Stimulated activated CD8-positive, alpha-beta memory T cell treated with anti-CD3 and anti-CD28 coated beads, Interleukin-7, amount 100 ng/mL, for 1 hour (primary cell): ENCODE measurements at regions not wholly inside any gene's neighbourhood (a gene's known extent, or its start where the extent isn't known, plus 50 kb on each side); places are given as distances from the start of the nearest gene placed in this dataset.

Experiments used
- DNase-seq, 2 donors: peaks; one replicate each; pipeline ENCODE4 v3.0.0-alpha.2; 2020; ENCODE audit warnings: low read depth in 2 of 2

DNA sequence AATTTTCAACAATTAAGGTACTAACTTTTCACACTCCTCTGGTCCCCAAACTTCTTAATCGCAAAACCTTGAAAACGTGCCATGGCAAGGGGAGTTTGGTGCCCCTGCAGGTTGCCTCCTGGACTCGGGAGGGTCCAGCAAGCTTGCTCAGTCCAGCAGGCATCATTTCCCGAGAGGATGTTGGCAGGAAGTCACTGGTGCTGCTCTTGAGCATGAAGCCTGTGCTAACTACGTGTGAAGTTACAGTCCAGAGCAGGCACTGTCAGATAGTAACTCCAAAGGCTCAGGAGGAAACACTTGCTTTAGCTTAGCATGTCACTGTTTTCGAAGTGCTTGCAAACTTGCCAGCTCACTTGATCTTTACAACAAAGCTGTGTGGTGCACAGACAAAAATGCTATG lies 215.4 kb downstream of the MYCN start:
- DNase-seq: no peak

GRCh38 chr2:16155366-16155765 lies 215.0 kb downstream of the MYCN start:
- no peak for DNase-seq

DNA sequence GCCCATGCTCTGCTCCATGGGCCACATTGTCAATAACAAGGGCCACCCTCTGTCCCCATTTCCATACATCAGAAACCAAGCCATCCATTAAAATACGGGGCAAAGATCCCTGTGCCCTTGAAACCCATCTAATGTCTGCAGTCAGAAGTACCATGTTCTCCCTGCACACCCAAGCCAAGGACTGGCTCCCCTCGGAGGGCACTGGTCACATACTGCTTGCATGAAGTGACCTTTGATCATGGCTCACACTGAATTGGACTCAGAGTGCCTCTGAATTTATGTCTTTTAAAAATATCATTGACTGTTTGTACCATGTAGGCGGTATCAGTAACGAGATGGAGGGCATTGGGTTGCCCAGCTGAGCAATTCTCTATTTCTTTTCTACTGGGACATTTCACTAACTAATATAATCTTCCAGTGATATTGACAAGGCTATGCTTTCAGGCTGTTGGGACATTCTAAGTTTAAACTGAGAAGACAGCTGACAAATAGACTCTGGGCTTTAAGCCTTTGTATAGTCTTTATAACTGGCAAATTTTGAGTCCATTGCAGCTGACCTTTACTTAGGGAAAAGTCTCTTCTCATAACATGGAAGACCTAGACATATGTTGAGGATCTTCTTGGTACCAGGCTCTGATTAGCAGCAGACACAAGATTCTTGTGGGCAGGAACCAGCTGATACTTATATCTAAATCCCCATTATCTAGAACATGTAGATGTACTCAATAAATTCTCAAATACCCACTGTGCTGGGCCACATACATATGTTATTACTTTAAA lies 214.3 kb downstream of the MYCN start:
- no peak for DNase-seq

DNA sequence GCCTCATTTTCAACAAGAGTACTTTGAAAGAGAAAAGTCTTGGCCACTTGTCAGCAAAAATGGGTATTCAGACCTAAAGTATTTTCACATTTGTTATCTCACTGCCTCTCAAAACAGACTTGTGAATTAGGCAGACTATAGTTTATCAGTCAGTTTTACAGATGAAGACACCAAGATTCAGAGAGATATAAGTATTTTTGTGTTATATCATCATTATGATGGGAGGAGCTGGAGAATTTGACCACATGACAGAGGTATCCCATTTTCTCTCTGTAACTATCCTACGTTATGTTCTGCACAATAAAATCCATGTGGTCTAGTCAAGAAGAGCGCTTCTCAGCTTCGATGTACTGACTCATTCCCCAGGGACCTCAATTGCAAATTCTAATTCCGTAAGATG lies 213.7 kb downstream of the MYCN start:
- DNase-seq: no peak

DNA sequence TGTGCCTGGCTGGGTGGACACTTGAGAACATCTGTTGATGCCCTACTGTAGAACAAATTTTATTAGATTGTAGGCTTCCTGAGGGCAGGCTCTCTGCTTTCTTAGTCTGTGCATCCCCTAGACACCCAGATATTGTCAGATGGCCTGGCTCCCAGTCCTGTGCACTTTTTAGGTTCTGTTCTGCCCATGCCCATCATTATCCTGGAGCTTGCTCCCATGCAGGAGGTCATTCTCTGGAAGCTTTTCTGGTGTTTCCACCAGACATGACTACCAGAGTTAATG lies 213.3 kb downstream of the MYCN start:
- no peak for DNase-seq

DNA sequence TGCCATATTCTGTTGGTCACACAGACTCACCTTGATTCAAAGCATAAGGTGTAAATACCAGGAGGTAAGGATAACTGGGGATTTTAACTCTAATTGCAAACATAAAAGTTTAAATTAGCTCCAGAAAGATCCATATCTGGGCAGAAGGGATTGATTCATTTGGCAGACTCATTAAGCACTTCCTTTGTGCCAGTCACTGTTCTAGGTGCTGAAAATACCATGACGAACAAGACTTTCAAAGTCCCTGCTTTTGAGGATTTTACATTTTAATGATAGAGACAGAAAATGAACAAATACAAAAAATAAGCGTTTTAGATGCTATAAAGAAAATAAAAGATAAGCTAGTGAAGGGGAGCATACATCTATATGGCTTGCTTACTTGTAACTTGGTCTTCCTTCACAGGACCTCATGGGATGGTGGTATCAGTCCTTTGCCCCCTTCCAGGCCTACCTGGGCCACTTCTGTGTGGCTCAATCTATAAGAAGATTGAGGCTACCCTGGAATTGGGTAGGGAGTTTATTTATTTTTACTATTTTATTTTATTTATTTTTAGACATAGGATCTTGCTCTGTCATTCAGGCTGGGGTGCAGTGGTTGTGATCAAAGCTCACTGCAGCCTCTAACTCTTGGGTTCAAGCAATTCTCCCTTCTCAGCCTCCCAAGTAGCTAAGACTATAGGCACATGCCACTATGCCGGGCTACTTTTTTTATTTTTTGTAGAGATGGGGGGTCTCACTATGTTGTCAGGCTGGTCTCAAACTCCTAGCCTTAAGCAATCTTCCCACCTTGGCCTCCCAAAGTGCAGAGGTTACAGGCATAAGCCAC lies 212.8 kb downstream of the MYCN start:
- no peak for DNase-seq

DNA sequence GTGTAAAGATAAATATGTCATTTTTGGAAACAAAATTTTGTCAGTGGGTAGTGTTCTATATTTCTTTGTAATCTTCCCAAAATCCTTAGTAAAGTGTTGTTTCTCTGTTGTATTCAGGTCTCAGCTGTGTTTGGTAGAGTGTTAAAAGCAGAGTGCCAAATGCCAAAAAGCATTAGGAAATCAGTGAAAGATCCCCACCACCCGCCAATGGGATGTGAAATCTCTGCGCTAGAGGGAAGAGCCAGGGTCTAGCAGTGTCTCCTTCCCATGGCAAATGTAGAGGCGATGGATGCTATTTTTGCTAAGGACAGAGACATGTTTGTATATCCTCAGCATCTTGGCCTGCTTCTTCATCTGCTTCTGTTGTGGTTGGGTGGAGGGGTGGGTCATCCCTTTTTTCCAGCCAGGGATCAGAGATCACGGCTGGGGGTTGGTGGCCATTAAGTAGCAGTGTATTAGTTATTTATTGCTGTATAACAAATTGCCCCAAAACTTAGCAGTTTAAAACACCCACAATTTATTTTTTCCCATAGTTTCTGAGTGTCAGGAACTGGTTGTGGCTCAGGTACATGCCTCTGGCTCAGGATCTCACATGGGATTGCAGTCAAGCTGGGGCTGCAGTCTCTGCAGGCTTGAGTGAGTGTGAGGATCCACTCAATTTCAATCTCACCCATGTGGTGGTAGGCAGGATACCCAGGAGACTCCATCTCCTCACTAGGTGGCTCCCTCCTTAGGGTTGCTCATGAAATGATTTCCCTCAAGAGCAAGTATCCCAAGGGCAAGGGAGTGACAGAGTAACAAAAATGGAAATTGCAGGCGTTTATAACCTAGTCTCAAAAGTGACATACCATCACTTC lies 211.9 kb downstream of the MYCN start:
- no peak for DNase-seq

GRCh38 chr2:16151651-16152050 lies 211.3 kb downstream of the MYCN start:
- DNase-seq: no peak

DNA sequence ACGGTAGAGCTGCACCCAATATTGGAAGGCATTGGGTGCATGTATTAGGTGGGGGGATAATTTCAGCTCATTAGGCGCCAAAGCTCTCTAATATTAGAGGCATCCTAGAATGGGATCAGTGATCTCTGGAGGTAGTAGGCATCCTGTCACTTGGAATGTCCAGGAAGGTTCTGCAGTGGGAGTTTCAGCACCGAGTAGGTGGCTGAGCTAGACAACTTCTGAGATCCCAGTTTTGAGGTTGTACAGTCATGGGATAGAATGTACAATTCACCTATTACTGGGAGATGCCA lies 210.9 kb downstream of the MYCN start:
- no peak for DNase-seq

DNA sequence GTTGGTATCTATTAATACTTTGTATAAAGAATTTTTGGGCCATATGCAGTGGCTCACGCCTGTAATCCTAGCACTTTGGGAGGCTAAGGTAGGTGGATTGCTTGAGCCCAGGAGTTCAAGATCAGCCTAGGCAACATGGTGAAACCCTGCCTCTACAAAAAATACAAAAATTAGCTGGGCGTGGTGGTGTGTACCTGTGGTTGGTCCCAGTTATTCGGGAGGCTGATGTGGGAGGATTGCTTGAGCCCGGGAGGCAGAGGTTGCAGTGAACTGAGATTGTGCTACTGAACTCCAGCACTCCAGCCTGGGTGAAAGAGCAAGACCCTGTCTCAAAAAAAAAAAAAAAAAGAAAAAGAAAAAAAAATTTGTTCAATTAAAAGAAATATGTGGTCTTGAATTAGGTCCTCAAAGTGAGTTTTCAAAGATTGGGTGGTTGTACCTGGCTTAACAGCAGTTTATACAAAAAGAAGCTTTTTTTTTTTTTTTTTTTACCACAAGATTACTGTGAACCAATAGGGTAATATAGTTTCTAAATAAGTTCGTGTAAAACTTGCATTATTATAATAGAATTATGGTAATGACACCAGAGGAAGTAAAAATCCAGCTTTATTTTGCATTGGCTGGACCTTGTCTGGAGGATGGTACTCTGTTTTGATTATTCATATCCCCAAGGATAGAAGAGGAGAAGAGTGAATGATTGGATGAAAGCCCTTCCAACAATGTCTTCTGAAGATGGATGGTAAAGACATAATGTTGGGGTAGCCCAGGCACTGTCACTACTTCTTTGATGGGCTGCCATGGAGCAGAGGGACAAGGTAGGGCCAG lies 210.3 kb downstream of the MYCN start:
- DNase-seq: no peak

GRCh38 chr2:16149349-16150243 lies 209.2 kb downstream of the MYCN start:
- no peak for DNase-seq

DNA sequence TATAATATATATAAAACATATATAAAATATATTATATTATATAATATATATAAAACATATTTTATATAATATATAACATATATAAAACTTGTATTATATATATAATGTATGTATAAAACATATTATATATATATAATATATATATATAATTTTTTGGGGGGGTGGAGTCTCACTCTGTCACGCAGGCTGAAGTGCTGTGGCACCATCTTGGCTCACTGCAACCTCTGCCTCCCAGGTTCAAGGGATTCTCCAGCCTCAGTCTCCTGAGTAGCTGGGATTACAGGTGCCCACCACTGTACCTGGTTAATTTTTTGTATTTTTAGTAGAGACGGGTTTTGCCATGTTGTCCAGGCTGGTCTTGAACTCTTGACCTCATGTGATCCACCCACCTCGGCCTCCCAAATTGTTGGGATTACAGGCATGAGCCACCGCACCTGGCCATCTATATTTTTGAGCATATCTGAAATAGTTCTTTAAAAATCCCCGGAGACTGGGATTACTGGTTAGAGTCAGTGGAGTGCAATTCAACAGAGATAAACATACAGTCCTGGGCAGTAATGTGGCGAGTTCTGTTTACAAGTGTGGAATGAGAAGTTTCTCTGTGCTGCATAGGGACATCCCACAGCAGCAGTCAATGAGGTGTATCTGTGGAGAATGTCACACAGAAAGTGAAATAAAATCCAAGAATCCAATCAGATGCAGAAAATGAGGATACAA lies 208.4 kb downstream of the MYCN start:
- DNase-seq: no peak

DNA sequence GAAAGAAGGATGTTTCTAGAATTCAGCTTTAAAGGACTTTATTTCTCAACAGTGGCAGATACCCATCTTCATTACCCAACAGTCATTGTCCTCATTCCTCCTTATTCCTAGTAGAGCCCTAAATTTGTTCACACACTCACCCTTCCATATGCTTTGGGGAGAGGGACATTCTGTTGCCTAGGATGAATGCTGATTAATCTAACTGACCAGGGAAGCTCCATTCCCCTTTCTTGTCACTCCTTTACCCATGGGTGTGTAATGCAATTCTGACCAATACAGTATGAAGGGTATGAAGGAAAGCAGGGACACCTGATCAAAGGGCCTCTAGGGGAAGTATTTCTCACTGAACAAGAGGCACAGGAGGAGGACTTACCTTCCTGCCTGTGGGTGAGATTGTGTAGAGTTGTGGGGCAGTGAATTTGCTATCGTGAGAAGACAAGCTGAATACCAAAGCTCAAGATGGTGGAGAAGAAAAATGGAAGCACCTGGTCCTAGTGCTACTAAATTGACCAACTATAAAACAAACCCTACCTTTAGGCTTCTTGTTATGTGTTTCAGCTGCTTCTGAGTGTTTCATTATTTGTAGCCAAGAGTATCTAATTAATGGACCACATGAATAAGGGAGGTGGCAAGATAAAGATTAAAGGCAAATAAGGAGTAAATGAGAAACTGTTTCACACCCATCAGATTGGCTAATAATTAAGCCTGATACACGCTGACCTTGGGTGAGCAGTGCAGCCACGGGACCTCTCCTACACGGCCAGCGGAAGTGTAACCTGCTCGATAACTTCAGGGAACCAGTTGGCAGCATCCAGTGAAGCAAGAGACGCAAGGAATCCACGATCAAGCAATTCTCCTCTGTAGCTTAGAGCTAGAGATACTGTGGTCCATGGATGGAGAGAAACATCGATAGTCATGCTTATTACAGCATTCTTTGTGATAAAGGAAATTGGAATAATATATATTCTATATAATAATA lies 202.3 kb downstream of the MYCN start:
- DNase-seq: no peak

GRCh38 chr2:16141641-16141921 lies 201.2 kb downstream of the MYCN start:
- DNase-seq: no peak

GRCh38 chr2:16140771-16141640 lies 200.7 kb downstream of the MYCN start:
- DNase-seq: no peak

DNA sequence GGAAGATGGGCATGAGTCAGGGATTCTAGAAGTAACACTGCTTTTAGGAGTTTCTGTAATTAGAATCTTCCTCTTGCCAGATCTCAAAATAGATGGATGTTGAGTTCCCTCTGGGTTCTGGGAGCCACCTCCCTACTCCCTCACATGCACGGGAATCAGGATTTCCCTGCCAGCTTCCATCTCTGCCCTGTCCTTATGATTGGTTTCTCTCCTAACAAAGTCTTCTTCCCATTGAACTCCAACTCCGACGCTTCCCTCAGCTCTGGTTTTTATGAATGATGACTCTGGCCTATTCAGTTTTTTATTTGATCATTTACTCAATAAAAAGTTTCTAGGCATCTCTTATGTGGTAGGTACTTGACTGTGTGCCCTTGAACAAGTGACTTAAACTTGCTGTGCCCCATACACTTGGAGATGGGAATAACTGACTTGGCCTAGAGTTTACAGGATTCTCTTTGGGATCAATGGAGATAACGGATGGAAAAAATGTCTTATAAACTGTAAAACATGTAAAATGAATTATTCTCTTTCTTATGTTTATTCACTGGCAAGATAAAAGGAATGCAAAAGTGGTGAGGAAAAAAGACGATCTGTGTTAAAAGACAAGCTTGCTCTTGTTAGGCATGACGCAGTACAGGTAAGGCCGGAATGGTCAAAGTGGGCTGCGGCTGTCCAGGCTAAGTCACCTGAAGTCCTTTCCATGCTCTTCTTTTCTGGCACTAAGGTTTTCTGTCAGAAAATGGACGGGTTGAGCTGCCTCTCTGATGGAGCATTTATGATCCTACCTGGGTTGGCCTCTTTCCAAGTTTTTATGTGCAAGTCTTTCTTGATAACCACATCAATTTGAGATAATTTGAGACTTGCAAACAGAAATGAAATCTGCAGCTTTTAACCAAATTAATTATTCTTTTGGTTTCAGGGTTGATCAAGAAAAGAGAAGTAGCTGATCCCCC lies 199.6 kb downstream of the MYCN start:
- DNase-seq: no peak
